AG09309 (cell line): ENCODE measurements at regions not wholly inside any gene's neighbourhood (a gene's known extent, or its start where the extent isn't known, plus 50 kb on each side); places are given as distances from the start of the nearest gene placed in this dataset.

Experiments used
- DNase-seq: peaks from one replicate; pipeline ENCODE4 v3.0.0-alpha.2; 2010; ENCODE audit warnings: low read depth
- H3K4me3 ChIP-seq: 2 replicates; pipeline ENCODE4 v1.5.1; 2011; ENCODE audit warnings: mild to moderate bottlenecking, low read depth, low read length, moderate library complexity; ENCODE audit not compliant: control insufficient read depth
- CTCF ChIP-seq: IDR thresholded peaks from 2 replicates; pipeline ENCODE4 v1.5.1; 2011; ENCODE audit warnings: mild to moderate bottlenecking, low read depth, low read length, inconsistent platforms; ENCODE audit not compliant: insufficient read depth, control insufficient read depth; ENCODE audit errors: missing control alignments

GRCh38 chr6:168182908-168183612, 104.0 kb upstream of the FRMD1 start:
- H3K4me3 ChIP-seq: no peak overlapping the region
- DNase-seq: no peak
- no peak for TF ChIP-seq CTCF

GRCh38 chr6:168182366-168182765, 103.4 kb upstream of the FRMD1 start:
- no peak for TF ChIP-seq CTCF
- no peak for DNase-seq
- no peak overlapping the region for H3K4me3 ChIP-seq

- DNase-seq: no peak
- TF ChIP-seq CTCF: no peak
- no peak overlapping the region for H3K4me3 ChIP-seq
Observed at GRCh38 chr6:168181876-168182275, 102.9 kb upstream of the FRMD1 start.

GRCh38 chr6:168181316-168181715, 102.3 kb upstream of the FRMD1 start:
- TF ChIP-seq CTCF: no peak
- no peak for DNase-seq
- no peak overlapping the region for H3K4me3 ChIP-seq

GRCh38 chr6:168180548-168181011, 101.6 kb upstream of the FRMD1 start:
- TF ChIP-seq CTCF: no peak
- H3K4me3 ChIP-seq: no peak overlapping the region
- DNase-seq: no peak

- DNase-seq: no peak
- no peak for TF ChIP-seq CTCF
- no peak overlapping the region for H3K4me3 ChIP-seq
Observed at GRCh38 chr6:168179702-168180382, 100.8 kb upstream of the FRMD1 start.

GRCh38 chr6:168179133-168179532, 100.1 kb upstream of the FRMD1 start:
- no peak for TF ChIP-seq CTCF
- no peak overlapping the region for H3K4me3 ChIP-seq
- DNase-seq: no peak
